WTC11 (cell line): ENCODE measurements at regions not wholly inside any gene's neighbourhood (a gene's known extent, or its start where the extent isn't known, plus 50 kb on each side); places are given as distances from the start of the nearest gene placed in this dataset.

Source experiments
- ATAC-seq: fragments of 200-7000 bp; cut with Tn5 transposase; 2 replicates; pipeline ENCODE4 v1.10.0; 2021; ENCODE audit warnings: mild to moderate bottlenecking, moderate library complexity
- CTCF ChIA-PET: fragments of 300-600 bp; sonication (Branson Sonifier 250); formaldehyde crosslinking; loops from one replicate; lab custom pipeline; 2021; ENCODE audit warnings: antibody characterized with exemption; lab: Charles Lee
- POLR2A ChIA-PET: fragments of 350-600 bp; sonication (Branson Sonifier 250); formaldehyde crosslinking; loops from one replicate; lab custom pipeline; 2021; ENCODE audit warnings: antibody characterized with exemption; lab: Charles Lee
- DNase-seq: peaks from one replicate; pipeline ENCODE4 v3.0.0; 2021; ENCODE audit warnings: low spot score
- H3K27ac Mint-ChIP-seq: 2 replicates; pipeline ENCODE4 v1.8.0; 2021; ENCODE audit warnings: mixed read lengths
- H3K27me3 Mint-ChIP-seq: 2 replicates; pipeline ENCODE4 v1.8.0; 2021; ENCODE audit warnings: low read depth, mild to moderate bottlenecking, moderate library complexity, mixed read lengths
- H3K36me3 Mint-ChIP-seq: 2 replicates; pipeline ENCODE4 v1.8.0; 2021; ENCODE audit warnings: mixed read lengths
- H3K4me1 Mint-ChIP-seq: 2 replicates; pipeline ENCODE4 v1.8.0; 2022; ENCODE audit warnings: mixed read lengths
- H3K4me3 Mint-ChIP-seq: 2 replicates; pipeline ENCODE4 v1.8.0; 2021; ENCODE audit warnings: mild to moderate bottlenecking, moderate library complexity, mixed read lengths
- H3K9me3 Mint-ChIP-seq: 2 replicates; pipeline ENCODE4 v1.8.0; 2021; ENCODE audit warnings: mixed read lengths
- ARID4B ChIP-seq: sonication (generic); formaldehyde crosslinking; IDR thresholded peaks from 2 replicates; pipeline ENCODE4 v1.8.0; 2023; ENCODE audit warnings: missing genetic modification reagents, mild to moderate bottlenecking, borderline replicate concordance
- CREB1 ChIP-seq: sonication (generic); formaldehyde crosslinking; IDR thresholded peaks from 2 replicates; pipeline ENCODE4 v1.8.0; 2023; ENCODE audit warnings: mild to moderate bottlenecking, missing genetic modification reagents
- CTCF ChIP-seq: fragments of 200-600 bp; IDR thresholded peaks from 2 replicates; pipeline ENCODE4 v1.8.0; 2022; ENCODE audit warnings: antibody characterized with exemption
- EMX1 ChIP-seq: fragments of 250-450 bp; sonication (Bioruptor Pico); IDR thresholded peaks from 2 replicates; pipeline ENCODE4 v1.8.0; 2021; ENCODE audit warnings: mild to moderate bottlenecking
- FOXK1 ChIP-seq: sonication (generic); formaldehyde crosslinking; IDR thresholded peaks from 2 replicates; pipeline ENCODE4 v1.8.0; 2022; ENCODE audit warnings: mild to moderate bottlenecking, moderate library complexity, missing genetic modification reagents
- IRF1 ChIP-seq: sonication (generic); formaldehyde crosslinking; IDR thresholded peaks from 2 replicates; pipeline ENCODE4 v1.8.0; 2023; ENCODE audit warnings: missing genetic modification reagents
- MXD4 ChIP-seq: fragments of 250-450 bp; sonication (Bioruptor Pico); IDR thresholded peaks from 2 replicates; pipeline ENCODE4 v1.8.0; 2021; ENCODE audit warnings: mild to moderate bottlenecking, moderate library complexity, borderline replicate concordance
- NFATC4 ChIP-seq: fragments of 250-450 bp; sonication (Bioruptor Pico); IDR thresholded peaks from 2 replicates; pipeline ENCODE4 v1.9.0; 2021; ENCODE audit warnings: mild to moderate bottlenecking
- NFYB ChIP-seq: sonication (generic); formaldehyde crosslinking; conservative IDR thresholded peaks from 2 replicates; pipeline ENCODE4 v1.8.0; 2022; ENCODE audit warnings: low read depth, missing genetic modification reagents
- RORB ChIP-seq: fragments of 250-450 bp; sonication (Bioruptor Pico); IDR thresholded peaks from 2 replicates; pipeline ENCODE4 v1.9.0; 2021; ENCODE audit warnings: mild to moderate bottlenecking
- SMAD3 ChIP-seq: sonication (generic); formaldehyde crosslinking; IDR thresholded peaks from 2 replicates; pipeline ENCODE4 v1.8.0; 2022; ENCODE audit warnings: missing genetic modification reagents, mild to moderate bottlenecking, borderline replicate concordance
- SOX15 ChIP-seq: fragments of 250-450 bp; sonication (Bioruptor Pico); IDR thresholded peaks from 2 replicates; pipeline ENCODE4 v1.9.0; 2021; ENCODE audit warnings: mild to moderate bottlenecking
- ZSCAN18 ChIP-seq: fragments of 250-450 bp; sonication (Bioruptor Pico); IDR thresholded peaks from 2 replicates; pipeline ENCODE4 v2.1.2; 2022; ENCODE audit warnings: mild to moderate bottlenecking, moderate library complexity

- TF ChIP-seq NFYB (CRISPR knock-in tag): no peak
- no peak for TF ChIP-seq ARID4B (CRISPR knock-in tag)
- TF ChIP-seq FOXK1 (CRISPR knock-in tag): no peak
- TF ChIP-seq, all 79 proteins: peak for 0
Measured at GRCh38 chr2:42901076-42901640, 108.8 kb upstream of the HAAO start (continued).

- Mint-ChIP-seq H3K27me3 (peaks cover 3% of the 10 kb centered on the region; the same call in 1 of the 2 replicates), H3K36me3 (no peaks in the 10 kb centered on the region), H3K4me1 (no peaks in the 10 kb centered on the region; the same call in 1 of the 2 replicates), H3K4me3 (no peak overlapping the region), H3K9me3 (0 out of 2 replicates have a peak, but pooled peaks cover 3% of the 10 kb centered on the region), H3K27ac (no peak overlapping the region)
- DNase-seq: no peak
- TF ChIP-seq NFATC4 (CRISPR knock-in tag) (no peak), CTCF (no peak), SMAD3 (CRISPR knock-in tag) (no peak), IRF1 (CRISPR knock-in tag) (no peak), EMX1 (CRISPR knock-in tag) (no peak)
- no peak for ATAC-seq
- POLR2A ChIA-PET: no interaction called here
- CTCF ChIA-PET: interaction anchor here (0.8 to 1.3 kb wide), 2 partner anchors 29 to 329 kb away, joined by 4 read pairs; no protein-coding TSS in a partner anchor
Measured at GRCh38 chr2:42900289-42900891, 108.0 kb upstream of the HAAO start.

GRCh38 chr2:42897358-42897757, 105.0 kb upstream of the HAAO start:
- Mint-ChIP-seq H3K9me3 (0 out of 2 replicates have a peak, but pooled peaks cover 3% of the 10 kb centered on the region), H3K4me1 (no peaks in the 10 kb centered on the region), H3K27me3 (peaks cover 3% of the 10 kb centered on the region; the same call in 1 of the 2 replicates), H3K4me3 (no peak overlapping the region), H3K27ac (no peak overlapping the region), H3K36me3 (no peaks in the 10 kb centered on the region)
- TF ChIP-seq ZSCAN18: no peak
- TF ChIP-seq EMX1 (CRISPR knock-in tag): no peak
- TF ChIP-seq MXD4 (CRISPR knock-in tag): no peak
- TF ChIP-seq CREB1: no peak
- TF ChIP-seq SOX15: no peak
- no peak for TF ChIP-seq RORB (CRISPR knock-in tag)
- POLR2A ChIA-PET: no interaction called here
- CTCF ChIA-PET: no interaction called here
- DNase-seq (no peak), ATAC-seq (no peak)
